ENCODE measurements at regions not wholly inside any gene's neighbourhood (a gene's known extent, or its start where the extent isn't known, plus 50 kb on each side); places are given as distances from the start of the nearest gene placed in this dataset.
"Not testable (repeated sequence)": the region's sequence is repeated elsewhere in the genome, so short reads cannot be mapped to it uniquely, and the experiment has no call there.

DNA sequence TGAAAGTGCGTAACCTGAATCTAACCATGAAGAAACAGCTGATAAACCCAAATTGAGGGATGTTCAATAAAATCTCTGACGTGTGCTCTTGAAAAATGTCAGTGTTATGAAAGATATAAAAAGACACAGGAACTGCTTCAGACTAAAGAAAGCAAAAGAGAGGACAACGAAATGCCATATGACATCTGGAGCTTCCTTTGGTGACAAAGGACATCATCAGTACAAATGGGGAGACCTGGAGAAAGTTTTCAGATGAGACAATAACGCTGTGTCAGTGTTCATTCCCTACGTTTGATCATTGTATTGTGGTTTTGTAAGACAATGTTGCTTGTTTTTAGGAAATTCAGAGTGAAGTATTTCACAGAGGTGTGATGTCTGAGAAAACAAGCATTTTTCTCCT, 125.9 kb upstream of the MAP1LC3B2 start:
- DNase-seq = no peak

DNA sequence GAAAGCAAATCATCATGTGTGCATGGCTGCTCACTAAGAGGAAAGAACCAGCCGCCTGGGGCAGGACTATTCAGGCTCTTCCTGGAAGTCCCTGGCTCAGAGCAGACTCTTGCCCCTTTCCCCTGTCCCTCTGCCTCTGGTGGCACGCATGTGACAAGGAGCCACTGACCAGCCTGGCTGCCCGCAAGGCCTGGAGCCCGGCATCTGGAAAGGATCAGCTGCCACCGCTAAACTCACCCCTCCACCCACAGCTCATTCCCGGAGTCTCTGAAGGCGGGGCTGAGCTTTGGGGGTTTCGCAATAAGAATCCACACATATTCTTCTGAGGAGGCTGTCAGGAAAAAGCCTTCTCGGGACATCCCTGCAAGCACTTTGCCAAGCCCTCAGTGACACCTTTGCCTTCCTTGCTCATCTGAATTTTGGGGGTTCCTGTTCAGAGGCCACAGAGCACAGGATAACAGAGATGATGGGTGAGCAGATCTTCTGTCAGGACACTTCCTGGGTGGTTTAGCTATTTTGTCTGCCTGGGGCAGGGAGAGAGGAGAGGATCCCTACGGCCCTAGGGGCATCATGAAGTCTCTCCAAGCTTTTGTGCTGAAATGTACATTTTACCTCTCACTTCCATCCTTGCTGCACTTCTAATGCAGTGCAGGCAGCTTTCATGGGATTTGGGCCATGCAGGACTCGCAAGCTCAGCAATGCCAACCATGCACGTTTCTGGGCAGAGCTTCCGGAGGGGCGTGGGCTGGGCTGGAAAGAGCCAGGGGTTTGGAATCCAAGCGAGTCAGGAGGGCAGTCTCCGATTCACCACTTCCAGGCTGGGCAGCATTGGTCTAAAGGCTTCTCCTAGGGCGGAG, 124.8 kb upstream of the MAP1LC3B2 start:
- no peak for DNase-seq

GRCh38 chr12:116435984-116436383, 123.2 kb upstream of the MAP1LC3B2 start:
- no peak for DNase-seq

- DNase-seq = no peak
Measured at GRCh38 chr12:116436561-116437249, 122.5 kb upstream of the MAP1LC3B2 start.

GRCh38 chr12:116441292-116441691, 117.9 kb upstream of the MAP1LC3B2 start:
- no peak for DNase-seq

- no peak for DNase-seq
Measured at GRCh38 chr12:116442304-116442703, 116.9 kb upstream of the MAP1LC3B2 start.

- no peak for DNase-seq
Measured at GRCh38 chr12:116442946-116443345, 116.2 kb upstream of the MAP1LC3B2 start.

GRCh38 chr12:116443821-116444589, 115.2 kb upstream of the MAP1LC3B2 start:
- peak; percentile 71 for DNase-seq

GRCh38 chr12:116444590-116444943, 114.6 kb upstream of the MAP1LC3B2 start:
- no peak for DNase-seq

- no peak for DNase-seq
Measured at GRCh38 chr12:116448165-116448739, 110.9 kb upstream of the MAP1LC3B2 start.

DNA sequence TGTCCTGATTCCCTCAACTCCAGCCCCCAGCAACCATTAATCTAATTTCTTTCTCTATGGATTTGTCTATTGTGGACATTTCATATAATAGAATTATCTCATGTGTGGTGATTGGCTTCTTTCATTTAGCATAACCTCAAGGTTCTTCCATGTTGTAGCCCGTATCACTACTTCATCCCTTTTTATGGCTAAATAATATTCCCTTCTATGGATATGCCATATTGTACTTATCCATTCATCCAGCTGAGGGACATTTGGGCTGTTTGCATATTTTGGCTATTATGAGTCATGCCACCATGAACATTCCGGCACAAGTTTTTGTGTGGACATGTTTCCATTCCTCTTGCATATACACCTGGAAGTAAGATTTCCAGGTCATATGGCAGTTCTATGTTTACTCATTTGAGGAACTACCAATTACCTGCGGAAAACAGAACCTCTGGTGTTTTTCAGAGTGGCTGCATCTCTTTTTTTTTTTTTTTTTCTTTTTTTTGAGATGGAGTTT, 108.7 kb upstream of the MAP1LC3B2 start:
- no peak for DNase-seq

GRCh38 chr12:116452975-116453374, 106.2 kb upstream of the MAP1LC3B2 start:
- DNase-seq = not testable (repeated sequence)

- no peak for DNase-seq
Measured at GRCh38 chr12:116453631-116454030, 105.5 kb upstream of the MAP1LC3B2 start.

- no peak for DNase-seq
Measured at GRCh38 chr12:116454076-116454475, 105.1 kb upstream of the MAP1LC3B2 start.

DNA sequence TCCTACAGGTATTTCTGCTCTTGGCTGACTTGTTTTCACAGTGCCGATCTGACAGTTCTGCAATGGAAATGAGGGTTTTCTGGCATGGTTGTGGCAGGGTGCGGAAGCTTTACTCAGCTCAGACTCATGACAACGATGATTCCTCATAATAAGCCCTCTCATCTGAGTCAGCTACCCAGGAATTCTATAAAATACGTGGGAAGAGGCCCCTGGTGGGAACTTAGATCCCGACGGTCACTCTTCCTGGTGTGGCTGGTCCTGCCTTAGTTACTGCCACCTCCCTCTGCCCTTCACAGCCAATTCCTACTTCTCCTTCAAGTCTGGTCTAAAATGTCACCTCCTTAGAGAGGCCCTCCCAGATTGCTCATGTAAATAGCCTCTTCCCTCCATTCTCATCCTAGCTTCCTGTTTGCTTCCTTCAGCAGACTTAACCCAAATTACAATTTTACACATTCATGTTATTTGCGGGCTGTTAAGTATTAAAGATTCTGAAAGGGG, 104.2 kb upstream of the MAP1LC3B2 start:
- DNase-seq = no peak

DNA sequence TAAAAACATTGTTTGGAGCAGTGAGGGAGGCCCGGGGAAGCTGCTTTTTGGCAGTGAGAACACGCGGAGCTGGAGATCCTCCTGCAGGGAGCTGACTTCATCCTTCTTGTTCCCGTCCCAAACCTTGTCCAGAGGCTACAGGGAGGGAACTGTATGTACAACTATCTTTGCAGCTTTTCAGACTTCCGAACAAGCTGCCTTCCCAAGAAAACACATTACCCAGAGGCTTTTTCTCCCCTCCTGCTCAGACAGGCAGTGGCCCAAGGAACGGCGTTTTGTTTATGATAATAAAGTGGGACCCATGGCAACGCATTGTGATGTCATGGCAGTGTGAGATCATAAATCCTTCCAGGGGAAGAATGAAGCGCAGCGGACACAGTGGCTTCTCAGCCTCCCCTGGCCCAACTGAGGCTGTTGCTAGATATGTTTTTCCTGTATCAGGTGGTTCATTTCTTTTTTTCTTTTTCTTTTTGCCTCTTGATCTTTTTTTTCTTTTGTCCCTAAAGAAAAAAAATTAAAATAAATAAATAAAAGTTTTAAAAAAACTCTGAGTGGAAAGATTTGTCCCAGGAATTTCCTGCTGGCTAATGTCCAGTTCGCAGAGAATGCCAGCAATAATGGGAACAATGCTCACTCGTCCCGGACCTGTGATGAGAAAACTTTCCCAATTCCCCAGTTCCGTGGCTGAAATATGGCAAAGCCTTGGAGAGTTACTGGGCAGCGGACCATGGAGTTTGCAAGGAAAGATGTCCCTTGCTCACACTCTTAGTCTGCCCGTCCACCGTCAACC, 103.4 kb upstream of the MAP1LC3B2 start:
- no peak for DNase-seq

- no peak for DNase-seq
Measured at GRCh38 chr12:116456330-116457082, 102.7 kb upstream of the MAP1LC3B2 start.

DNA sequence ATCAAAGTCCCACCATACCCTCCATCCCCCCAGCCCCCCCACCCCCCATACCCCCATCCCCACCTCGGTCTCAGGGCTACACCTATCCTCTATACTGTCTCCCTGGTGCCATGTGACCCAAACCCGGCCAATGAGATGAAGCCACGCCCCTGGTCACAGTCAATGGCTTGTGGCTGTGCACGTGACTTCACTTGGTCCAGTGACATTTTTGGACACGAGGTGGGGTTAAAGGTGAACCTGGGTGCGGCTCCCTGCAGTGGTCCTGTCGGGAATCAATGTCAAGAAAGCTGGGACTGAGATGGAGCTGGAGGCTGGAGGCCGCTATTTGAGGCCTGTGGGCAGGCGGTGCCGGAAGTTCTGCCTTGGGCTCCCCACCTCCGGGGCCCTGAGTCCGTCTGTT, 100.7 kb upstream of the MAP1LC3B2 start:
- no peak for DNase-seq

GRCh38 chr12:116459011-116459875, 99.9 kb upstream of the MAP1LC3B2 start:
- DNase-seq = no peak

All from NCI-H1694 (cell line).